Hepatocyte (in vitro differentiated cells): ENCODE measurements at regions not wholly inside any gene's neighbourhood (a gene's known extent, or its start where the extent isn't known, plus 50 kb on each side); places are given as distances from the start of the nearest gene placed in this dataset.

Source experiments
- DNase-seq: peaks from one replicate; pipeline ENCODE4 v3.0.0-alpha.2; 2016; ENCODE audit warnings: low spot score
- H2AFZ ChIP-seq: fragments of 200-600 bp; sonication (generic); 2 replicates; pipeline ENCODE4 v1.6.0; 2016; ENCODE audit warnings: antibody characterized with exemption, mild to moderate bottlenecking
- H3K27ac ChIP-seq: fragments of 200-600 bp; sonication (generic); 2 replicates; pipeline ENCODE4 v1.5.1; 2016; ENCODE audit warnings: mild to moderate bottlenecking
- H3K27me3 ChIP-seq: fragments of 200-600 bp; sonication (generic); 2 replicates; pipeline ENCODE4 v1.6.1; 2016
- H3K36me3 ChIP-seq: fragments of 200-600 bp; sonication (generic); replicated peaks from 2 replicates; pipeline ENCODE4 v1.5.1; 2016; ENCODE audit warnings: low read depth; ENCODE audit not compliant: insufficient read depth
- H3K4me1 ChIP-seq: fragments of 200-600 bp; sonication (generic); 2 replicates; pipeline ENCODE4 v1.5.1; 2016; ENCODE audit warnings: mild to moderate bottlenecking, moderate library complexity; ENCODE audit not compliant: insufficient read depth
- H3K4me2 ChIP-seq: fragments of 200-600 bp; sonication (generic); 2 replicates; pipeline ENCODE4 v1.6.0; 2016
- H3K4me3 ChIP-seq: fragments of 200-600 bp; sonication (generic); 2 replicates; pipeline ENCODE4 v1.5.1; 2016; ENCODE audit warnings: mild to moderate bottlenecking
- H3K79me2 ChIP-seq: fragments of 200-600 bp; sonication (generic); 2 replicates; pipeline ENCODE4 v1.6.0; 2017; ENCODE audit warnings: mild to moderate bottlenecking
- H3K9me2 ChIP-seq: fragments of 200-600 bp; sonication (generic); replicated peaks from 2 replicates; pipeline ENCODE4 v1.6.0; 2017; ENCODE audit warnings: mild to moderate bottlenecking; ENCODE audit not compliant: insufficient read depth
- H3K9me3 ChIP-seq: fragments of 200-600 bp; sonication (generic); 2 replicates; pipeline ENCODE4 v1.5.1; 2016; ENCODE audit warnings: low read depth, mild to moderate bottlenecking
- H4K20me1 ChIP-seq: fragments of 200-600 bp; sonication (generic); 2 replicates; pipeline ENCODE4 v1.6.0; 2016; ENCODE audit warnings: mild to moderate bottlenecking; ENCODE audit not compliant: insufficient read depth, poor library complexity, severe bottlenecking
- CTCF ChIP-seq: fragments of 200-600 bp; sonication (generic); IDR thresholded peaks from 2 replicates; pipeline ENCODE4 v1.5.1; 2016; ENCODE audit warnings: antibody characterized with exemption, mild to moderate bottlenecking; ENCODE audit not compliant: poor library complexity
- EZH2 ChIP-seq: fragments of 200-600 bp; sonication (generic); IDR thresholded peaks from 2 replicates; pipeline ENCODE4 v1.6.1; 2016; ENCODE audit warnings: antibody characterized with exemption, mild to moderate bottlenecking, borderline replicate concordance
- EZH2phosphoT487 ChIP-seq: fragments of 200-600 bp; sonication (generic); IDR thresholded peaks from one replicate; pipeline ENCODE4 v1.6.1; 2018; ENCODE audit warnings: antibody characterized with exemption, mild to moderate bottlenecking, low read depth, moderate library complexity; ENCODE audit not compliant: unreplicated experiment, severe bottlenecking
- WGBS: methylation state at CpG from one replicate; pipeline ENCODE4 v1.1.6; 2016; ENCODE audit warnings: low lambda C conversion rate; ENCODE audit errors: missing lambda C conversion rate; 5-methylcytosine and 5-hydroxymethylcytosine counted together

DNA sequence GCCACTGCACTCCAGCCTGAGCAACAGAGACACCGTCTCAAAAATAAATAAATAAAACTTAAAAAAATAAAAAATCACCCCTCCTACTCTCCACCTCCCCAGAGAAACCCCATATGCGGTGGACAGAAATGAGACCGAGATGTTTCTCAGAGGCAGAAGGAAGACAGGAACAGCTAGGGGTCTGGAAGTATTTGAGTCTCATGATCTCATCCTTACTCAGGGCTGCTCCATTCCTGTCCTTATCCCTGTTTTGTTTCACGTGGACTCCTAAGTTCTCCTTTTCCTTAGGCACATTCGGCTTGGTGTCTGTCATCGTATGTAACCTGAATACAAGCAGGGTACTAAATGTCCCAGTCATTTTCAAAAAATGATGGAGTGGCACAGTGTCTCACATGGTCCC lies 76.1 kb downstream of the C9orf50 start:
- WGBS: 78% methylated on average over 6 of the region's 6 CpGs
- Histone ChIP-seq H2AFZ (no peak overlapping the region), H4K20me1 (no peaks in the 10 kb centered on the region), H3K4me3 (no peak overlapping the region), H3K4me1 (peaks cover 7% of the 10 kb centered on the region), H3K27ac (no peak overlapping the region), H3K9me2 (no peaks in the 10 kb centered on the region), H3K79me2 (no peaks in the 10 kb centered on the region), H3K4me2 (no peak overlapping the region), H3K36me3 (no peaks in the 10 kb centered on the region), H3K27me3 (no peaks in the 10 kb centered on the region), H3K9me3 (no peaks in the 10 kb centered on the region)
- TF ChIP-seq CTCF (no peak), EZH2phosphoT487 (no peak), EZH2 (no peak)
- DNase-seq: no peak

- WGBS: 82% methylated on average over 4 of the region's 4 CpGs
Measured at GRCh38 chr9:129542741-129543140, 78.2 kb downstream of the C9orf50 start.

GRCh38 chr9:129541270-129541669 lies 79.6 kb downstream of the C9orf50 start:
- Histone ChIP-seq H3K4me3 (no peak overlapping the region), H3K27me3 (no peaks in the 10 kb centered on the region), H3K9me2 (no peaks in the 10 kb centered on the region), H4K20me1 (no peaks in the 10 kb centered on the region), H3K9me3 (no peaks in the 10 kb centered on the region), H3K36me3 (no peaks in the 10 kb centered on the region), H2AFZ (no peak overlapping the region), H3K4me2 (no peak overlapping the region), H3K4me1 (no peaks in the 10 kb centered on the region), H3K27ac (no peak overlapping the region), H3K79me2 (no peaks in the 10 kb centered on the region)
- no peak for DNase-seq
- WGBS: 90% methylated on average over 2 of the region's 2 CpGs
- TF ChIP-seq EZH2phosphoT487 (no peak), CTCF (no peak), EZH2 (no peak)

More at GRCh38 chr9:129542741-129543140, 78.2 kb downstream of the C9orf50 start:
- Histone ChIP-seq H3K36me3 (no peaks in the 10 kb centered on the region), H3K9me3 (no peaks in the 10 kb centered on the region), H3K79me2 (no peaks in the 10 kb centered on the region), H3K27me3 (no peaks in the 10 kb centered on the region), H3K9me2 (no peaks in the 10 kb centered on the region), H3K4me1 (no peaks in the 10 kb centered on the region), H4K20me1 (no peaks in the 10 kb centered on the region), H3K4me2 (no peak overlapping the region), H3K4me3 (no peak overlapping the region), H3K27ac (no peak overlapping the region), H2AFZ (no peak overlapping the region)
- no peak for TF ChIP-seq EZH2
- no peak for TF ChIP-seq CTCF
- no peak for TF ChIP-seq EZH2phosphoT487
- DNase-seq: no peak

DNA sequence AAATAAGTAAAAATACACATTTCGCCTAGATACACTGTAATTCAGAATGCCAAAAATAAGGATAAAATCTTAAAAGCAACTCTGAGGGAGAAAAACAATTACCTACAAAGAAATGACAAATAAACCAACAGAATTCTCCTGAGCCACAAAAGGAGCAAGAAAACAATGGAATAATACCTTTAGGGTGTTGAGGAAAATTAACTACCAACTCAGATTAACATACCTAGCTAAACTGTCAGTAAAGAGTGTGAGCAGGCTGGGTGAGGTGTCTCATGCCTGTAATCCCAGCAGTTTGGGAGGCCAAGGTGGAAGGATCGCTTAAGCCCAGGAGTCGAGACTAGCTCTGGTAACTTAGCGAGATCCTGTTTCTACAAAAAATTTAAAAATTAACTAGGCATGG lies 81.5 kb downstream of the C9orf50 start:
- WGBS: 97% methylated on average over 4 of the region's 4 CpGs
- Histone ChIP-seq H3K79me2 (no peaks in the 10 kb centered on the region), H3K4me1 (no peaks in the 10 kb centered on the region)

More for the DNA sequence above, 81.5 kb downstream of the C9orf50 start:
- Histone ChIP-seq H3K4me3 (no peak overlapping the region), H3K27ac (no peak overlapping the region), H3K9me3 (no peaks in the 10 kb centered on the region), H2AFZ (no peak overlapping the region), H3K36me3 (no peaks in the 10 kb centered on the region), H3K4me2 (no peak overlapping the region), H4K20me1 (no peaks in the 10 kb centered on the region), H3K27me3 (no peaks in the 10 kb centered on the region), H3K9me2 (no peaks in the 10 kb centered on the region)
- DNase-seq: no peak
- no peak for TF ChIP-seq EZH2phosphoT487
- no peak for TF ChIP-seq EZH2
- no peak for TF ChIP-seq CTCF
